Mucosa of rectum (tissue), 2 donors: ENCODE measurements at regions not wholly inside any gene's neighbourhood (a gene's known extent, or its start where the extent isn't known, plus 50 kb on each side); places are given as distances from the start of the nearest gene placed in this dataset.

ENCODE experiments used
- H3K27ac ChIP-seq, 2 donors: one replicate each; pipeline ENCODE4 v1.7.0; 2013; ENCODE audit warnings: inconsistent platforms in 2 of 2, low read depth in 2 of 2, low read length in 2 of 2
- H3K27me3 ChIP-seq, 2 donors: one replicate each; pipeline ENCODE4 v1.7.0; 2013; ENCODE audit warnings: low read length in 2 of 2; ENCODE audit not compliant: control insufficient read depth in 2 of 2, insufficient read depth in 2 of 2
- H3K36me3 ChIP-seq, 2 donors: one replicate each; pipeline ENCODE4 v1.7.0; 2013; ENCODE audit warnings: low read length in 2 of 2; ENCODE audit not compliant: control insufficient read depth in 2 of 2, insufficient read depth in 2 of 2
- H3K4me1 ChIP-seq, 2 donors: one replicate each; pipeline ENCODE4 v1.7.0; 2013; ENCODE audit warnings: low read length in 2 of 2, mild to moderate bottlenecking in 1 of 2; ENCODE audit not compliant: control insufficient read depth in 2 of 2, insufficient read depth in 2 of 2
- H3K4me3 ChIP-seq, 2 donors: one replicate each; pipeline ENCODE4 v1.7.0; 2013; ENCODE audit warnings: low read length in 2 of 2
- H3K9ac ChIP-seq, 2 donors: one replicate each; pipeline ENCODE4 v1.7.0; 2013; ENCODE audit warnings: low read length in 2 of 2, low read depth in 1 of 2, mild to moderate bottlenecking in 1 of 2
- H3K9me3 ChIP-seq, 2 donors: one replicate each; pipeline ENCODE4 v1.7.0; 2013; ENCODE audit warnings: low read length in 2 of 2; ENCODE audit not compliant: control insufficient read depth in 2 of 2
- donor health status: healthy.
- donor health status: Normal muscosa, but diverticular disease.

DNA sequence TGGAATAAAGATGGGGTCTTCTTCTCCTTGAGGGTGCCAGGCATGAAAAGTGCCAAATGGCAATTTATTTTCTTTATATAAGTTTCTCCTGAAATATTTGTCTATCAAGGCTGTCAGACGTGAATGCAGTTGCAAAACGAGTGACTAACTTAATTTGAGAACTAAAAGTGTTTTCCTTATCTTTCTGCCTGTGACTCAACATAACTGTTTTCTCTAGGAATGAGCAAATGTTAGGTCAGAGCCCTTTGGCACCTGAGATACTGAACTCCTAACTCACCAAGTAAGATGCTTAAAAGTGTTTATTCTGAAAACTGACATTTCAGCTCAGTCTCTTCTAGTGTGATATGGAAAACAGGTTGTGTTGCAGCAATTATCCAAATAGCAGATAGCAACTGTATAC, 197.0 kb downstream of the STK31 start:
- no peaks in the 10 kb centered on the region for H3K4me1 ChIP-seq
- no peak overlapping the region for H3K4me3 ChIP-seq
- no peak overlapping the region for H3K9ac ChIP-seq
- no peaks in the 10 kb centered on the region for H3K9me3 ChIP-seq
- no peak overlapping the region for H3K27ac ChIP-seq
- H3K27me3 ChIP-seq, result no peaks in the 10 kb centered on the region
- H3K36me3 ChIP-seq, result no peaks in the 10 kb centered on the region

DNA sequence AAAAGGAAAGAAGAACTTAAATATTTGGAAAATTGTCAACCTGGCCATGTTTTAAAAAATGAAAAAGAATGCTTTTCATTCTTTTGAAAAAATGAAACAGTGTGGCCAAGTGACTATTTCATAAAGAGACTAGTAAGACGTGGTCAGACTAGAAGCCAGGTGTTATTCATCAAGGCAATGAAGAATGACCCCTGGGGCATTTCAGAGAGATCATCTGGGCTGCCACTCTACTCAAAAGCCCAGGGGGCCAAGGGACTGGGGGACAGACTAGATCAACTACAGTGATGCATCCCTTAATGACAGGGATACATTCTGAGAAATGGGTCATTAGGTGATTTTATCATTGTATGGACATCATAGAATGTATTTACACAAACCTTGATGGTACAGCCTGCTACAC, 199.4 kb downstream of the STK31 start:
- no peak overlapping the region for H3K4me3 ChIP-seq
- no peak overlapping the region for H3K9ac ChIP-seq
- H3K27me3 ChIP-seq, result no peaks in the 10 kb centered on the region
- no peak overlapping the region for H3K27ac ChIP-seq
- no peaks in the 10 kb centered on the region for H3K9me3 ChIP-seq
- H3K4me1 ChIP-seq, result no peaks in the 10 kb centered on the region
- H3K36me3 ChIP-seq, result no peaks in the 10 kb centered on the region

DNA sequence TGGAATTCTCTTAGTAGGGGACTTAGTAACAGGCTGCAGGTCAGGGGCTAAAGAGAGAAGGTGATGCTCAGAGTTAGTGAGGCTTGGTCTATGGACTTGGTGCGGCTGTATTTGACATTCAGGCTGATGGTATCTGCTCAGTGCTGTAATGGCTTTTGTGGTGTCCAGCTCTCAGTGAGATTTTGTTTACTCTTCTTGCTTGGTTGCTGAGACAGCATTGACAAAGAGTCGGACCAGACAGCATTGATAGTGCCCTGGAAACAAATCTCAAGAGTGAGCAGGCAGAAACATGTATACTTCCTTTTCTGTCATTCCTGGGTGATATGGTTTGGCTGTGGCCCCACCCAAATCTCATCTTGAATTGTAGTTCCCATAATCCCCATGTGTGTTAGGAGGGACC, 202.0 kb downstream of the STK31 start:
- no peak overlapping the region for H3K9ac ChIP-seq
- H3K4me1 ChIP-seq, result no peaks in the 10 kb centered on the region
- H3K9me3 ChIP-seq, result no peaks in the 10 kb centered on the region
- H3K27me3 ChIP-seq, result no peaks in the 10 kb centered on the region
- no peak overlapping the region for H3K27ac ChIP-seq
- no peak overlapping the region for H3K4me3 ChIP-seq
- no peaks in the 10 kb centered on the region for H3K36me3 ChIP-seq

GRCh38 chr7:23913016-23913415, 203.0 kb downstream of the STK31 start:
- H3K27me3 ChIP-seq, result no peaks in the 10 kb centered on the region
- H3K4me3 ChIP-seq, result no peak overlapping the region
- no peak overlapping the region for H3K27ac ChIP-seq
- H3K4me1 ChIP-seq, result no peaks in the 10 kb centered on the region
- H3K9ac ChIP-seq, result no peak overlapping the region
- H3K36me3 ChIP-seq, result no peaks in the 10 kb centered on the region
- H3K9me3 ChIP-seq, result no peaks in the 10 kb centered on the region

- H3K27me3 ChIP-seq, result no peaks in the 10 kb centered on the region
- H3K27ac ChIP-seq, result no peak overlapping the region
- H3K9ac ChIP-seq, result no peak overlapping the region
- H3K4me3 ChIP-seq, result no peak overlapping the region
- H3K4me1 ChIP-seq, result no peaks in the 10 kb centered on the region
- no peaks in the 10 kb centered on the region for H3K9me3 ChIP-seq
- H3K36me3 ChIP-seq, result no peaks in the 10 kb centered on the region
Measured at GRCh38 chr7:23915236-23915635, 205.2 kb downstream of the STK31 start.

DNA sequence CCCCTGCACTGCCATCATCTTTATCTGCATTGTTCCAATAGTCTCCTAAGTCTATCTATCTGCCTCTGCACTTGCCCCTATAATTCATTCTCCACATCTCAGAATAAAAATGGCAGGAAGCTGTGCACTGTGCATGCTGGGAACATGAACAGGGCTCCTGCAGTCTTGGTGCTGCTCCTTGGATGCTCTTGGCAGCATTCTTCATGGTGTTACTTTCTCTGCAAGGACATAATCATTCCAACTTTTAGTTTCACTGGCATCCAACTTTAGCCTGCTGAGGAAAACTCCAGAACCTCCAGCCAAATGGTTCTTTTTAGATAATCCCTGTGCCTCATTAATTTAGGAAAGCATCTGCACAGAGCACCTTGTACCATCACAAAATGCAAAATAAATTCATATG, 208.3 kb downstream of the STK31 start:
- H3K36me3 ChIP-seq, result no peaks in the 10 kb centered on the region
- no peaks in the 10 kb centered on the region for H3K4me1 ChIP-seq
- no peak overlapping the region for H3K9ac ChIP-seq
- H3K27ac ChIP-seq, result no peak overlapping the region
- no peaks in the 10 kb centered on the region for H3K9me3 ChIP-seq
- no peaks in the 10 kb centered on the region for H3K27me3 ChIP-seq
- no peak overlapping the region for H3K4me3 ChIP-seq

- Histone ChIP-seq H3K27ac (no peak overlapping the region), H3K27me3 (no peaks in the 10 kb centered on the region), H3K36me3 (no peaks in the 10 kb centered on the region), H3K9me3 (no peaks in the 10 kb centered on the region), H3K4me1 (no peaks in the 10 kb centered on the region), H3K4me3 (no peak overlapping the region), H3K9ac (no peak overlapping the region)
Measured at GRCh38 chr7:23918856-23919255, 208.8 kb downstream of the STK31 start.

GRCh38 chr7:23925088-23925487, 215.1 kb downstream of the STK31 start:
- H3K9ac ChIP-seq, result no peak overlapping the region
- H3K9me3 ChIP-seq, result no peaks in the 10 kb centered on the region
- no peaks in the 10 kb centered on the region for H3K36me3 ChIP-seq
- no peak overlapping the region for H3K27ac ChIP-seq
- no peak overlapping the region for H3K4me3 ChIP-seq
- H3K27me3 ChIP-seq, result no peaks in the 10 kb centered on the region
- no peaks in the 10 kb centered on the region for H3K4me1 ChIP-seq

DNA sequence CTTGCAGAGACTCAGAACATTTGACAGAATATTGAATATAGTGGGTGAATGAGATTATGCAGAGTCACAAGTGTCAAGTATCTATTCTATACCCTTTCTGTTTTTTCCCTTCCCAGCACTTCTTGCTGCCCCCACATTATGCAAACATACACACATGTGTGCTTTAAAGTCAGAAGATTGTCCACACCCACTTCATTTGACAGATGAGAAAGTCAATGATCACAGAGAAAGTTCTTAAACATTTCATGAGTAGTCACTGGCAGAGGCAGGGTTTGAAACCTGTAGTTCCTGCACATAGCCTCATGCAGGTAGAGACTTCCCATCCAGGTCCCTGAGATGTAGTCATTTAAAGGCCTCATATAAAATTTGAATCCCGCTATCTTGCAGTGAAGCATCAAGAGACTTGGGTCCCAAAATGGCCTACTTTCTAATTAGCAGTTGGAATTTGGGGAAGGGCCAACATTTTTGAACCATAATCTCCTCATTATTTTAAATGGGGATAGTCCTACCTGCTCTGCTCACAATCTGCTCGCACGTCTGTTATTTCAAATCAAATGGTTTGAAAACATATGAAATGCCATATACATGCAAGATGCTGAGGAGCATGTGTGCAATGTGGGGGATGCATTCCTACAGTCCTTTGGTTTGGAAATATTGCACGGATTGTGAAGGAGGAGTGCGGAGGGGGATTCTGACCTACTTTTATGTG, 217.8 kb downstream of the STK31 start:
- Histone ChIP-seq H3K36me3 (no peaks in the 10 kb centered on the region), H3K9ac (no peak overlapping the region), H3K9me3 (no peaks in the 10 kb centered on the region), H3K27ac (no peak overlapping the region), H3K4me1 (no peaks in the 10 kb centered on the region), H3K27me3 (no peaks in the 10 kb centered on the region), H3K4me3 (no peak overlapping the region)

DNA sequence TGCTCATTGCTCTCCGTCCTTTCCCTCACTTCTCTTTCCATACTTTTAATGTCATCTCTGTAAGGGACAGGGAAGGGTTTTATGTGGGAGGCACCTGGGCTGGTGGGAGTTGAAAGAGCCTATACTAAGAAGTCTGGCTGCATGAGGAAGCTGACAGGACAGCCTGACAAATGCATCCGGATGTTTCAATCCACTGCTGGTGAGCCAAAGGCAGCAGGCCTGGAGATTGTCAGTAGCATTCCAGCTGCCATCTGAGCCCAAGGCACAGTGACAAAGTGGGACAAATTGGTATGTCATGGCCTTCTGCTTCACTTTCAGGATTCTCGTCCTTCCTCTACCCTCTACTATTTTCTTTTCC, 218.4 kb downstream of the STK31 start:
- Histone ChIP-seq H3K9me3 (no peaks in the 10 kb centered on the region), H3K9ac (no peak overlapping the region), H3K4me3 (no peak overlapping the region), H3K36me3 (no peaks in the 10 kb centered on the region), H3K27me3 (no peaks in the 10 kb centered on the region), H3K4me1 (no peaks in the 10 kb centered on the region), H3K27ac (no peak overlapping the region)

DNA sequence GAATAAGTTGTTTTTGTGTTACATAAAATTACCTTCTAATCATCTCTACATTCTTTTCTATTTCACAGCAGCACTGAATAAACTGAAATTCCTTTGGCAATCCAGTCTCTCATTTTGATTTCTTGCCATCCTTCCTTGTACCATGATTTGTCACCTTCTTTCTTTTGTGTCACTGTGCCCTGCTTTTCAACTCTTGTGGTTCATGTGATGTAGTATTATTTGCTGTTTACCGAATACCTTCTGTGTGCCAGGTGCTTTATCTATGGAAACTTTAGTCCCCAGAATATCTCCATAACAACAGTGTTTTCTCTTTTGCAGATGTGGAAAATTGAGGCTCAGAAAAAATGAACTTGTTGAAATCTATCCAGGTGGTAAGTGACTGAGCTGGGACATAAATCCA, 220.3 kb downstream of the STK31 start:
- Histone ChIP-seq H3K9ac (no peak overlapping the region), H3K27me3 (no peaks in the 10 kb centered on the region), H3K4me3 (no peak overlapping the region), H3K36me3 (no peaks in the 10 kb centered on the region), H3K4me1 (no peaks in the 10 kb centered on the region), H3K9me3 (no peaks in the 10 kb centered on the region), H3K27ac (no peak overlapping the region)
